ENCODE measurements at regions not wholly inside any gene's neighbourhood (a gene's known extent, or its start where the extent isn't known, plus 50 kb on each side); places are given as distances from the start of the nearest gene placed in this dataset.
"Not testable (repeated sequence)": the region's sequence is repeated elsewhere in the genome, so short reads cannot be mapped to it uniquely, and the experiment has no call there.

DNA sequence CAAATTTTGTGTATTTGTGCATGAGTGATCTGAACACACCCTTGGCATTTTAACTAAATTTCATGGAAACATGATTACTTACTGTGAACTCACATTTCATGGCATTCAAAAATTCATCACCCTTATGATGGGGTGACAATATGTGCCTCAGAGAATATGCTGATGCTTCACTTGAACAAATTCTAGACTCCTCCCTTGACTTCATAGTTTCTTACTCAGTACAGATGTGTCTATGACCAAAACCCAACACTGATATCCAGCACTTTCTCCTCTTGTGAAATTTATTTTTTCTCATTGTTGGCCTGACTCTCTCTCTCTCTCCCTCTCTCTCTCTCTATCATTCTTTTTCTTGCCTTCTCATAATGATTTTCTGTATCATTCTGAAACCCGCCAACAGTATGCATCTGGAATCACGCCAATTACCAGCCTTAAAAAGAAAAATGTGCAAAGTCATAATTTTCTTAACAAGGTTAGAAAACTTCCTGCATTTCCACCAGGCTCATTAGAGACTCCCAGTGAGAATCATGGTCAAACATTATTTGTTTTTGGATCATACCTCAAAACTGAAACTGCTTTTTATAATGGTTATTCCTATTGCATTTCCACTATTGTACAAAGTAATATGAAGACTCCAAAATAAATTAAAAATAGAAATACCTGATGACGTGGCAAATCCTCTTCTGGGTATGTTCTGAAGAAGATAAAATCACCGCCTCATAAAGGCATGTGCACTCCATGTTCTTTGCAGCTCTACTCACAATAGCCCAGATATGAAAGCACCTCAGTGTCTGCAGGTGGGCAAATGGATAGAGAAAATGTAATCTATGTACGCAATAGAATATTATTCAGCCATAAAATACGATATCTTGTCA, 722.2 kb downstream of the TMEM121 start:
- no peaks in the 10 kb centered on the region for H3K9me3 ChIP-seq (ENCODE audit: severe bottlenecking)
- peaks cover 50% of the 10 kb centered on the region for H3K27me3 ChIP-seq (ENCODE audit: insufficient read depth, low read depth, severe bottlenecking)
- H3K36me3 ChIP-seq = no peaks in the 10 kb centered on the region
- no peak overlapping the region for H3K27ac ChIP-seq
- DNase-seq = no peak
- no peak overlapping the region for H3K4me3 ChIP-seq (ENCODE audit: low read depth, low read length)
- TF ChIP-seq, protein P1, sequence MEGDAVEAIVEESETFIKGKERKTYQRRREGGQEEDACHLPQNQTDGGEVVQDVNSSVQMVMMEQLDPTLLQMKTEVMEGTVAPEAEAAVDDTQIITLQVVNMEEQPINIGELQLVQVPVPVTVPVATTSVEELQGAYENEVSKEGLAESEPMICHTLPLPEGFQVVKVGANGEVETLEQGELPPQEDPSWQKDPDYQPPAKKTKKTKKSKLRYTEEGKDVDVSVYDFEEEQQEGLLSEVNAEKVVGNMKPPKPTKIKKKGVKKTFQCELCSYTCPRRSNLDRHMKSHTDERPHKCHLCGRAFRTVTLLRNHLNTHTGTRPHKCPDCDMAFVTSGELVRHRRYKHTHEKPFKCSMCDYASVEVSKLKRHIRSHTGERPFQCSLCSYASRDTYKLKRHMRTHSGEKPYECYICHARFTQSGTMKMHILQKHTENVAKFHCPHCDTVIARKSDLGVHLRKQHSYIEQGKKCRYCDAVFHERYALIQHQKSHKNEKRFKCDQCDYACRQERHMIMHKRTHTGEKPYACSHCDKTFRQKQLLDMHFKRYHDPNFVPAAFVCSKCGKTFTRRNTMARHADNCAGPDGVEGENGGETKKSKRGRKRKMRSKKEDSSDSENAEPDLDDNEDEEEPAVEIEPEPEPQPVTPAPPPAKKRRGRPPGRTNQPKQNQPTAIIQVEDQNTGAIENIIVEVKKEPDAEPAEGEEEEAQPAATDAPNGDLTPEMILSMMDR (IDR thresholded peaks at IDR 0.05; ENCODE audit: low read depth, low read length) = no peak

DNA sequence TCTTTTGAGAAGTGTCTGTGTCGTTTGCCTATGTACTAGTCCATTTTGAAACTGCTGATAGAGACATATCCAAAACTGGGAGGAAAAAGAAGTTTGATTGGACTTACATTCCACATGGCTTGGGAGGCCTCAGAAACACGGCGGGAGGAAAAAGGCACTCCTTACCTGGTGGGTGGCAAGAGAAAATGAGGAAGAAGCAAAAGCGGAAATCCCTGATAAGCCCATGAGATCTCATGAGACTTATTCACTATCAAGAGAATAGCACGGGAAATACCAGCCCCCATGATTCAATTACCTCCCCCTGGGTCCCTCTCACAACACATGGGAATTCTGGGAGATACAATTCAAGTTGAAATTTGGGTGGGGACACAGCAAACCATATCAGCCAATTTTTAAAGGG, 727.6 kb downstream of the TMEM121 start:
- not testable (repeated sequence) for H3K9me3 ChIP-seq (ENCODE audit: severe bottlenecking); H3K4me3 ChIP-seq (ENCODE audit: low read depth, low read length); DNase-seq; H3K27ac ChIP-seq; H3K36me3 ChIP-seq
- H3K27me3 ChIP-seq (ENCODE audit: insufficient read depth, low read depth, severe bottlenecking) = peaks cover 42% of the 10 kb centered on the region

DNA sequence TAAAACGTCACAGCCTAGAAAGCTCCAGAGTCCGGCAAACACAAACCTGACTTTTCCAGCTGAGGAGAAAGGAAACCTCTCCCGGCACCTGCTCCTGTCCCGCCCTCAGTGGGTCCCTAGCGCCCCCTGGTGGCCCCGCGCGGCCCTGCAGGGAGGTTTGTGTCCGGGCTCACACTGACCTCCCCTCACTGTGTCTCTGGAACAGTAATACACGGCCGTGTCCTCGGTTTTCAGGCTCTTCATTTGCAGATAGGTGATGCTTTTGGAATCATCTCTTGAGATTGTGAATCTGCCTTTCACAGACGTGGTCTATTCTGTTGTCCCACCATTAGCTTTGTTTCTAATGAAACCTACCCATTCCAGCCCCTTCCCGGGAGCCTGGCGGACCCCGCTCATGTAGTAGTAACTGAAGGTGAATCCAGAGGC, 731.2 kb downstream of the TMEM121 start:
- DNase-seq = peak; percentile 62
- H3K9me3 ChIP-seq (ENCODE audit: severe bottlenecking); H3K36me3 ChIP-seq; H3K27ac ChIP-seq; H3K4me3 ChIP-seq (ENCODE audit: low read depth, low read length): not testable (repeated sequence)
- TF ChIP-seq, protein P1 (IDR thresholded peaks at IDR 0.05; ENCODE audit: low read depth, low read length) = peak; percentile 71
- H3K27me3 ChIP-seq (ENCODE audit: insufficient read depth, low read depth, severe bottlenecking) = peaks cover 48% of the 10 kb centered on the region

DNA sequence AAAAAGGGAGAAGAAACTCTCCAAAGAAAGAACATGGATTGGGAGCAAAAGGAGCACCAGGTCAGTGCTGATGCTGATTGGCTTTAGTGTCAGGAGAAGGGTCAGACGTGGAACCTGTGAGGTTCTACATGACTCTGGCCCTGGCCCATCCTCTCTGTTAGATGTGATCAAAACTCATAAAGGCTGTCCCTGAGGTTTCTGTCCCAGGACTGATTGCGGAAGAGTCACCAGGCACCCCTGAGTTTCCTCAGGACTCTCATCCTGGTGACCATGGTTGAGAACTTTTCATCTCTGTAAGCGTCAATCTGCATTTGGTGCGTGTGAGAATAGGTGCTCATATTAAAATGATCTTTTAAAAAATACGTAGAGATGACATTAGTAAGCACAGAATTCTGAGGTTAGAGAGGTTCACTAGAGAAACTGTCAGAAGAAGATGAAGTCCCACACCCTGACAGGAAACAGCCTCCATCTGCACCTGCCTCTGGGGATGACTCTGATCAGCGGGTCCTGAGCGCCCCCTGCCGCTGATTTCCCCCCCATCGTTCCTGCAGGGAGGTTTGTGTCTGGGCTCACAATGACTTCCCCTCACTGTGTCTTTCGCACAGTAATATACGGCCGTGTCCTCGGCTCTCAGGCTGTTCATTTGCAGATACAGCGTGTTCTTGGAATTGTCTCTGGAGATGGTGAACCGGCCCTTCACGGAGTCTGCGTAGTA, 741.8 kb downstream of the TMEM121 start:
- no peaks in the 10 kb centered on the region for H3K36me3 ChIP-seq
- peaks cover 59% of the 10 kb centered on the region for H3K27me3 ChIP-seq (ENCODE audit: insufficient read depth, low read depth, severe bottlenecking)
- TF ChIP-seq, protein P1 (IDR thresholded peaks at IDR 0.05; ENCODE audit: low read depth, low read length) = peak; percentile 37
- DNase-seq = peak; percentile 20
- H3K4me3 ChIP-seq (ENCODE audit: low read depth, low read length) = no peak overlapping the region
- no peaks in the 10 kb centered on the region for H3K9me3 ChIP-seq (ENCODE audit: severe bottlenecking)
- no peak overlapping the region for H3K27ac ChIP-seq

DNA sequence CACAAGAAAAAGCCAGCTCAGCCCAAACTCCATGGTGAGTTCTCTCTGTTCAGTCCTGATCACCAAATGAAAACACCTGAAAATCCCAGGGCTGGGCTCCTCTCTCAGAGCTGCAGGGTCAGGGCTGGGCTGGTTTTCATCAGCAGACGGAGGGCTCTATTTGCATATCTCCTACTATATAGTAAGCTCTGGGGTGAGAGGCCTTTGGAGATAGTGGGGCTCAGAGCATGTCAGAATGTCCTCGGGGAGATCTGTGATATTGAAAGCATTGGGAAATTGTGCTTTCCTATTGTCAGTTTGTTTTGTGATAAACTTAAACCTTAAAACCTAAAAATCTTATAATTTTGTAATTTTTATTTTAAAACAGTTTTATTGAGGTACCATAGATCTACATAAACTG, 742.6 kb downstream of the TMEM121 start:
- peaks cover 57% of the 10 kb centered on the region for H3K27me3 ChIP-seq (ENCODE audit: insufficient read depth, low read depth, severe bottlenecking)
- no peak overlapping the region for H3K4me3 ChIP-seq (ENCODE audit: low read depth, low read length)
- H3K27ac ChIP-seq = no peak overlapping the region
- DNase-seq = no peak
- no peaks in the 10 kb centered on the region for H3K9me3 ChIP-seq (ENCODE audit: severe bottlenecking)
- no peaks in the 10 kb centered on the region for H3K36me3 ChIP-seq
- TF ChIP-seq, protein P1 (IDR thresholded peaks at IDR 0.05; ENCODE audit: low read depth, low read length) = no peak

DNA sequence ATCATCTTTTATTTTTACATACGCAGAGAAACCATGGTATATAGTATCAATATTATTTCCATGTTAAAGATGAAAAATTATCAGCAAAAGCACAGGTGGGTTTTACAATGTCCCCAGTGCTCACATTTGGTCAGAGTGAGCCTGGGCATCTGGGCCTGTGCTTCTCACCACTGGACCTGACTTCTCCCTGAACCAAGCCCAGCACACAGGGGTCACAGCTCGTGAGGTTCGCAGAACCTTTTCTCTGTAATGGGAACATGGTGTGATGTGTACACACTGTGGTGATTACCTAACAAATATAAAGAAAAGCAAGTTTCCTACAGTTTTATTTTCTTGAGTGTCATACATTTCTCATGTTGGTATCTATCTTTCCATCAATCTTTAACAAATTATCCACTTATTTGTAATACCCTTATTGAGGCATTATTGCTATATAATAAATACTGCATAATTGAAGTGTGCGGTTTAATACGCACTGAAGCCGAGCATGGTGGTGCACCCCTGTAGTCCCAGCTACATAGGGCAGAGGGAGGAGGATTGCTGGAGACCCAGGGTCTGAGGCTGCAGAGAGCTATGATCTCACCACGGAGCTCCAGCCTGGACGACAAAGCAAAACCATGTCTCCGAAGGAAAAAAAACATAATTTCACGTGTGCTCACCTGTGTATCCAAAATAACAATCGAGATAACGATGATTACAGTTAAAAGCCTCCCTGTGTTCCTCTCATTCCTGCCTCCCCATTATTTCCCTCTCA, 743.2 kb downstream of the TMEM121 start:
- Histone ChIP-seq H3K27ac (no peak overlapping the region), H3K4me3 (ENCODE audit: low read depth, low read length) (no peak overlapping the region), H3K9me3 (ENCODE audit: severe bottlenecking) (no peaks in the 10 kb centered on the region), H3K36me3 (no peaks in the 10 kb centered on the region), H3K27me3 (ENCODE audit: insufficient read depth, low read depth, severe bottlenecking) (peaks cover 51% of the 10 kb centered on the region)
- TF ChIP-seq, protein P1 (IDR thresholded peaks at IDR 0.05; ENCODE audit: low read depth, low read length) = no peak
- DNase-seq = no peak

DNA sequence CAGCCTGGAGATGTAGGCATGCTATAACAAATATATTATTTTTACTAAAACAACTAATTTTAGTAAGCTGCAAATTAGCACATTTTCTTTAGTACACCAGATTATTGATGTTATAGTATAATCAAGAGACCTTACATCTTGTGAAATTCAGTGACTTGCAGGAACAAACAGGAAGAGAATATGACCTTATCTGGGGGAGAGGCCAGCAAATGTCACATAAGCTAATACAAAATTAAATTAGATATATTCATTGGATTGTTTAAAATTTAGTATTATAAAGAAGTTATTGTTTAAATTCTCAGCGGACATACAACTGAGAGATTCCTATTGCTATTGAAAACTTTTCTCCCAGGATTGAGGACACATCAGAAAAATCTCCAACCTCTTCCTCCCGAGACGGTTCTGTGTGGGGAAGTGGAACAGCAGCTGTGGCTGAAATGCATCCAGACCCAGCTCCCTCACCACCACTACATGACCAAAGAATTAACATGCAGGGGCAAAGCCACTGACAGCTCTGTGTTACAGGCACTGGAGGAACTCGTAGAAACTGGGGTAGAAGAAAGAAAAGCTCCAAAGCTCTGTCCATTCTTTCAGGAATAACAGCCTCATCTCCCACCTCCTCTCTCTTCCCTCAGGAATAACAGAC, 744.2 kb downstream of the TMEM121 start:
- H3K36me3 ChIP-seq; H3K9me3 ChIP-seq (ENCODE audit: severe bottlenecking); H3K4me3 ChIP-seq (ENCODE audit: low read depth, low read length); H3K27ac ChIP-seq; DNase-seq: not testable (repeated sequence)
- peaks cover 41% of the 10 kb centered on the region for H3K27me3 ChIP-seq (ENCODE audit: insufficient read depth, low read depth, severe bottlenecking)
